ENCODE measurements at regions not wholly inside any gene's neighbourhood (a gene's known extent, or its start where the extent isn't known, plus 50 kb on each side); places are given as distances from the start of the nearest gene placed in this dataset.
A peak's percentile ranks its signal among the peaks of the same experiment; 100 is the strongest.
"Not testable (repeated sequence)": the region's sequence is repeated elsewhere in the genome, so short reads cannot be mapped to it uniquely, and the experiment has no call there.

- DNase-seq (ENCODE audit: low spot score), result no peak
Observed at GRCh38 chr5:159593518-159594073, 263.3 kb upstream of the IL12B start.

GRCh38 chr5:159595561-159595960 is 265.3 kb upstream of the IL12B start:
- not testable (repeated sequence) for DNase-seq (ENCODE audit: low spot score)

GRCh38 chr5:159601216-159601615 is 270.9 kb upstream of the IL12B start:
- DNase-seq (ENCODE audit: low spot score), result no peak

GRCh38 chr5:159602434-159602833 is 272.1 kb upstream of the IL12B start:
- DNase-seq (ENCODE audit: low spot score), result no peak

GRCh38 chr5:159605585-159605984 is 275.3 kb upstream of the IL12B start:
- DNase-seq (ENCODE audit: low spot score), result peak; percentile 12

GRCh38 chr5:159609359-159609758 is 279.1 kb upstream of the IL12B start:
- DNase-seq (ENCODE audit: low spot score), result no peak

GRCh38 chr5:159610966-159611579 is 280.8 kb upstream of the IL12B start:
- no peak for DNase-seq (ENCODE audit: low spot score)

GRCh38 chr5:159616952-159617351 is 286.7 kb upstream of the IL12B start:
- DNase-seq (ENCODE audit: low spot score), result no peak

GRCh38 chr5:159619826-159620225 is 289.5 kb upstream of the IL12B start:
- no peak for DNase-seq (ENCODE audit: low spot score)

- DNase-seq (ENCODE audit: low spot score), result no peak
Observed at GRCh38 chr5:159620853-159621540, 290.7 kb upstream of the IL12B start.

GRCh38 chr5:159628703-159629102 is 287.6 kb upstream of the ADRA1B start:
- no peak for DNase-seq (ENCODE audit: low spot score)

GRCh38 chr5:159629158-159629557 is 287.1 kb upstream of the ADRA1B start:
- DNase-seq (ENCODE audit: low spot score), result no peak

- DNase-seq (ENCODE audit: low spot score), result no peak
Observed at GRCh38 chr5:159630545-159630944, 285.7 kb upstream of the ADRA1B start.

- no peak for DNase-seq (ENCODE audit: low spot score)
Observed at GRCh38 chr5:159631001-159631400, 285.3 kb upstream of the ADRA1B start.

GRCh38 chr5:159632866-159633265 is 283.4 kb upstream of the ADRA1B start:
- DNase-seq (ENCODE audit: low spot score), result no peak

GRCh38 chr5:159638481-159638880 is 277.8 kb upstream of the ADRA1B start:
- DNase-seq (ENCODE audit: low spot score), result no peak

GRCh38 chr5:159638954-159639559 is 277.2 kb upstream of the ADRA1B start:
- DNase-seq (ENCODE audit: low spot score), result no peak

- no peak for DNase-seq (ENCODE audit: low spot score)
Observed at GRCh38 chr5:159639590-159639989, 276.7 kb upstream of the ADRA1B start.

- no peak for DNase-seq (ENCODE audit: low spot score)
Observed at GRCh38 chr5:159640446-159640845, 275.8 kb upstream of the ADRA1B start.

GRCh38 chr5:159640921-159641320 is 275.4 kb upstream of the ADRA1B start:
- no peak for DNase-seq (ENCODE audit: low spot score)

- no peak for DNase-seq (ENCODE audit: low spot score)
Observed at GRCh38 chr5:159641371-159642039, 274.8 kb upstream of the ADRA1B start.

- DNase-seq (ENCODE audit: low spot score), result no peak
Observed at GRCh38 chr5:159642379-159642778, 273.9 kb upstream of the ADRA1B start.

GRCh38 chr5:159644053-159644452 is 272.2 kb upstream of the ADRA1B start:
- no peak for DNase-seq (ENCODE audit: low spot score)

All from AG08396 (cell line).